ENCODE measurements at regions not wholly inside any gene's neighbourhood (a gene's known extent, or its start where the extent isn't known, plus 50 kb on each side); places are given as distances from the start of the nearest gene placed in this dataset.
A peak's percentile ranks its signal among the peaks of the same experiment; 100 is the strongest.
"Not testable (repeated sequence)": the region's sequence is repeated elsewhere in the genome, so short reads cannot be mapped to it uniquely, and the experiment has no call there.

DNA sequence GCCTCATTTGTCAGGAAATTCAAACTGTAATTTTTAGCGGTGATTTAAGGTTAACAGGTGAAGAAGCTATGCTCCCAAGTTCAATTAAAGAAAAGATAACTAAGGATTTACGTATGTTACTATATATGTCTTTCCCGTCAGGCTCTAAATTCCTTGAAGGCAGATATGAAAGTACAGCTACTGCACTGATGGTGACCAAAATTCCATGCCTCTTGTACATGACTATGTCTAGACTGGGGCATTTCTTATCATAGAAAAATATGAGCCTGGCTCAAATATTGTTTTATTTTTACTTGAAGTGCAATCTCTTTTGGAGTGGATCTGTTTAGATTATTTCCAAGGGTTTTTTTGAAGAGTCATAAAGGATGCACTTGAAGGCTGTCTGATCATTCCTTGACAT, 647.1 kb upstream of the KCNMB2 start:
- DNase-seq, result no peak

DNA sequence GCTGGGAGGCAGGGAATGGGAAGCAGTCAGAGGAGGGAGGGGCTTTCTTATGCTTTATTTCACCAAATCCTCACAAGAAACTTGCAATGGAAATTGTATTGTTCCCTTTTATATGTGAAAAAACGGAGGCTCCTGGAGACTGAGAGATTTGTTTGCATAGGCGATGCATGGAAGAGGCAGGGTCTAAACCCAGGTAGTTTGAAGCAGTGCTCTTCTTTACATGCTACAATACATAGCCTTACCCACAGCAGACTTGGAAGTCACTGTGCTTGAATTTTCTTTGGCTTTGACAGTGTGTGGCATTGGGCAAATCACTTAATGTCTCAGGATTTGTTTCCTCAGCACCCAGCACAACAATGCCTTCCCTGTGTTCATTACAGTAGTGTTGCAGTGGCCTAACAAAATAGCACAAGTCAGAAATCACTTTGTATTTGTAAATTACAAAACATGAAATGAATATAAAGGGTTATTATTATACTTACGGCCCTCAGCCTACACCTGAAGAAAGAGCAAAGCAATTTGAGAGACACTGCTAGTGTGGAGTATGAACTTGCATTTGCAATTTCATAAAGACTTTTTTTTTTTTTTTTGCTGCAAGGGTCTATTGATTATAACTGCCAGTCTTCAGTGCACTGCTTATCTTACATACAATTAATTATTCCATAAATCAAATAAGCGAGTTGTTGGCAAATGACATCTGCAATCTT, 646.4 kb upstream of the KCNMB2 start:
- no peak for DNase-seq

DNA sequence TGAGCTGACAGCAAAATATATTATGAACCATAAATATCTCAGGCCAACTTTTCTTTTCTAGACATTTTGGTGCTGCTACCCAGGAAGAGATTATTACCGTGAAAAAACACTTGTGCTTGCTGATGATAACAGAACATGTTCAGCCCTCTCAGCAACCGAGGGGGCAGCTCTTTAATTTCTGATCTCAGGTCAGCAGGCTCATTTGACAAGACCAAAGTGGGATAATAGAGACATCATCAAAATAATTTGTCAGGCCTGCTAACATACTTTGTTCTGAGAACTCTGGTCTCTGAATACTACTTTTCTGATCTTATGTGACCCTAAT, 645.9 kb upstream of the KCNMB2 start:
- no peak for DNase-seq

DNA sequence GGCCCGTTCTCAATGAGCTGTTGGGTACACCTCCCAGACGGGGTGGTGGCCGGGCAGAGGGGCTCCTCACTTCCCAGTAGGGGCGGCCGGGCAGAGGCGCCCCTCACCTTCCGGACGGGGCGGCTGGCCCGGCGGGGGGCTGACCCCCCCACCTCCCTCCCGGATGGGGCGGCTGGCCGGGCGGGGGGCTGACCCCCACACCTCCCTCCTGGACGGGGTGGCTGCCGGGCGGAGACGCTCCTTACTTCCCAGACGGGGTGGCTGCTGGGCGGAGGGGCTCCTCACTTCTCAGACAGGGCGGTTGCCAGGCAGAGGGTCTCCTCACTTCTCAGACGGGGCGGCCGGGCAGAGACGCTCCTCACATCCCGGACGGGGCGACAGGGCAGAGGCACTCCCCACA, 644.7 kb upstream of the KCNMB2 start:
- DNase-seq, result not testable (repeated sequence)

DNA sequence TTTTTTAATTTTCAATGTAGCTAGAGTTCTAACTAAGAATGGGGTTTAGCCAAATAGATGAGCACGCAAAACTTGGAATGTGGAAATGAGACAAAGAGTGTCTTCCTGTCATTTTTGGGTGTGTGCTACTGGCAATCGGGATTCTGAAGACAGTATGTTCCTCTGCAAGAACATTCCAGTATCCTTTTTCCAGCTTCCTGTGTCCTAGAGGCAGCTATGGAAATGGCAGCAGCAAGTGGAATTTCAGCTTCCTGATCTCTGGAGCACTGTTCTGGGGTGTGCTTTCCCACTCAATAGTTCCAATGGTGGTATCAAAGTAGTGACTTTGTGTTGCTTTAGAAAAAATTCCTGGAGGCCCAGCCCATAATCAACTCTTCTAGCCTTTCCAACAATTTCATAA, 642.9 kb upstream of the KCNMB2 start:
- no peak for DNase-seq

DNA sequence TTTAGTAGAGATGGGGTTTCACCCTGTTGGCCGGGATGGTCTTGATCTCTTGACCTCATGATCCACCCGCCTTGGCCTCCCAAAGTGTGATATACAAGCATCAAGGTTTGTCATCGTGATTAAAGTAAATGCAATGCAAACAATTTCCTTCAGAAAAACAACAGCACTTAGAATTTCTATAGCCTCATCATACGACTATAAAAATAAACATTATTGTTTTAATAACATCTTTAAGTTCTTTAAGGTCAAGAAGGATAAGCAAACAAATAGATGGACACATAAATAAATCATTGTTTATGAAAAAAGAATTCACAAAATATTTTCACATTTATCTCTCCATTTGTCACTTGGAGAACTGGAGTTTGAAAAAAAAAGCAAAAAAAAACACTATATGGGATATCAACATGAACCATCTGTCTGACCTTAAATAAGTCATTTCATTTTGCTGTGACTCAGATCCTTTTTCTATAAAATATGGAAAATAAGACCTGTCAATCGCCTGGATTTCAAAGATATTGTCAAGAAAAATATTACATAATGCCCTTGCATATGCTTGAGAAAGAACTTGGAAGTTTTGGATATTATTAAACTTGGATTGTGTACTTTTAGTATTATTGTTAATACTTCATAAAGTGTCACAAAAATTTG, 642.0 kb upstream of the KCNMB2 start:
- no peak for DNase-seq

DNA sequence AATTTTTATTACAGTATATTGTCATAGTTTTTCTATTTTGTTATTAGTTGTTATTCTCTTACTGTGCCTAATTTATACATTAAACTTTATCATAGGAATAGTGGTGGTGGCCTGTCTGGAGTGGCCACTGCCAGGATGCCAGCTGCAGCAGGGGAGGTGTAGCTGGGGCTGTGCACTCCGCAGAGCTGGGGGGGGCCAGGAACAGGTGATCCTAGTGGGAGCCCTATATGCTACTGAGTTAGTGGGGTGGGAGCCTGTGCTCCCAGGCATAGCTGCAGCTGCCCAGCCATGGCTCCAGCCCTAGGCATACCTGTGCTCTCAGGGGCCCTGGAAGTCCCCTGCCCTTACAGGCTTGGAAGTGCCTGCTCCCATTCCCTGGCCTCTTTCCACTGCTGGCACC, 638.1 kb upstream of the KCNMB2 start:
- no peak for DNase-seq

DNA sequence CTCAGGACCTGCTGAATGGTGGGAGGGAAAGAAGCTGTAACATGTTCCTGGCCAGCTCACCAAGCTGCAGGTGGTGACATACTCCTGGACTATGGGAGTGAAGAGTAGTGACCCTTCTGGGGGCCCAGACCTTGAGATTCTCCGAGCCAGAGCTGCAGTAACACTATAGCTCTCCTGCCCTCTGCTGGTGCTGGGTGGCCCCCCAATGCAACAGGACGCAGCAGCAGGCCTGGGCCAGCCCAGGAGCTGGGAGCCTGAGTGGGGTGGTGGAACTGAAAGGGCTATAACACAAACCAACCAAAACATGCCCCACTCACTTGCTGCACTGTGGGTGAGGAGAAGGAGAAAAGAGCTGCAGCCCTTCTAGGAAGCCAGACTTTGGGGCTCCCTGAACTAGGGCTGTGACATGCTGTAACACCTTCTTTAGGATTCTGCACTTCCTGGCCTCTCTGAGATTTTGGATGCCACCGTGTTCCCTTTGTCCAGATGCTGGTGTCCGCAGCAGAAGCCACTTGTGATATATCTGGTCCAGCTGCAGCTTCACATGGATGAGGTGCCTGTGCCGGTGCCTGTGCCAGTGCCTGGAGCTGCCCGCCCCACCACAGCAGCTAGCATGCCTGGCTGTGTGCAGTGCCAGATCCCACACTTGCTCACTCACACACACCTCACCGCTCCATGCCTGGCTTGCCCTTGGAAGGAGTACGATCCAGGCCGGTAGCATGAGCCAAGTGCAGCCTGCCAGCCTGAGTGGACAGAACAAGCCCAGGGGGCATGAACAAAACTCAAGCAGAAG, 636.8 kb upstream of the KCNMB2 start:
- no peak for DNase-seq

DNA sequence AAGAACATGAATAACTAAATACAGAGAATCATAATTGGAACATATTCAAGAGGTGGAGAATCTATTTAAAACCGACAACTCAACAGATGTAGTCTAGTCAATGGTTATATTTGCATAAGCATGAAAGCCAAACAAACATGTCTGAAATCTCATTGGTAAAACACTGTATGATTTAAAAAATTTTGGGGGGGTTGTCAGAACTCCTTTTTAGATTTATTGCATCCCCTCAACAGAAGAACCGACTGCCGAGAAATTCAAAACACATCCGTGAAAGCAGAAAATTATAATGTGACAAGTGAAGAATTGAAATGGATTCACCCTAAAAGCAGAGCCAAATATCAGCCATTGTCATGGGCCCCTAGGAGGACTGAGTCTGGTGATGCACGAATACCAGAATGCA, 633.4 kb upstream of the KCNMB2 start:
- no peak for DNase-seq

DNA sequence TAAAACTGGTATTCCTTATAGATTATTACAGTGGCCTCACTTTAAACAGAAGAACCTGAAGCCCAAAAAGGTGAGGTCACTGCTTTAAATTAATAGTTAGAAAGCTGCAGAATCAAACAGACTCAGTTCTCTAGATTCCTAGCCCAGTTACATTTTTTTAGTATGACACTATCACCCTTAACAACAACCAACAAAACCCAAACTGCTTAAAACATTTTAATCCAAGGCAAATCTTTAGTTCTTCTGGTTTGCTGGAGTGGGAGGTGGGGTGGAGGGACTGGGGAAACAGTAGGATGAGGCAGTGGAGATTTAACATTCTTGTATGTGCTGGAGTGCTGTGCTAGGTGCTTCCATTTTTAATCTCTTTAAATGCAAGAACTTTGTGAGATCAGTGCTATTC, 631.6 kb upstream of the KCNMB2 start:
- no peak for DNase-seq

DNA sequence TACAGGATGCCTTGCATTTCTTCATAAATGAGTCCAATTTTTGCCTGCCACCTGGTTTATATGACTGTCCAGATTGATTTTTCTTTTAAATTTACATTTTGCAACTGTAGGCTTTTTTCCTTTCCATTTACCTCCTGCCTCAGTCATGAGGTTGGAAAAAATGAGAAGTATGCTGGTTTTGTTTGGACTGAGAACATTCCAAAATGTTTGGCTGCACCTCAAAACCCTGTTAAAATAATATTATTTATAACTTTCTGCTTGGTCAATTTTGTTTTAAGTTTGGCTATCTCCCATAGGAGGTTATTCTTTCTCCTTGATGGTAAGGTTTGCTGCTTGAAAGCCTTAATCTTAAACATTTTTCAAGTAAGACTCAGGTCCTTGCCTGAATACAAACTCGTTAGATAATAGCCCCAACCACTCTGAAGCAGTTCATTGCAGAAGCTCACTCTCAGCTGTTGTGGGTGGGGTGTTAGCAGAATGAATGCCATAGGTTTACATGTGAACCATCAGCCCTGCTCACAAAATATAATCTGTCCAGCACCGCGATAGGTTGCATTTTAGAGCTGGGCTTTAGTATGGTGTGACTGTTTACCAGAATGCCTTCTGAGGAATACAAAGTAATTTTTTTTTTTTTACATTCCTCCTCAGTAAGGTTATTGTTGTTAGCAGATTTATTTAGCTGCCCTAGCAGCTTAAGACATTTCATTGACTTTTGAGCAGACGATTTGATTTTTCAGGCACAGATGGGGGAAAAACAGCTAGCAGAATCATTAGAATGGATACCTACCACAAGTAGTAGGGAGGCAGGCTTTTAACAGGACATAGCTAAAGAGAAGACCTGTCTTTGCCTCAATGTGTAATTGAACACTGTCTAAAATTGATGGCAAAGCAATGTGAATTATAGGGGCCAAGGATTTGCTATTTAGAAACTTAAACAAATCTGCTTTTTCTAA, 630.8 kb upstream of the KCNMB2 start:
- no peak for DNase-seq

DNA sequence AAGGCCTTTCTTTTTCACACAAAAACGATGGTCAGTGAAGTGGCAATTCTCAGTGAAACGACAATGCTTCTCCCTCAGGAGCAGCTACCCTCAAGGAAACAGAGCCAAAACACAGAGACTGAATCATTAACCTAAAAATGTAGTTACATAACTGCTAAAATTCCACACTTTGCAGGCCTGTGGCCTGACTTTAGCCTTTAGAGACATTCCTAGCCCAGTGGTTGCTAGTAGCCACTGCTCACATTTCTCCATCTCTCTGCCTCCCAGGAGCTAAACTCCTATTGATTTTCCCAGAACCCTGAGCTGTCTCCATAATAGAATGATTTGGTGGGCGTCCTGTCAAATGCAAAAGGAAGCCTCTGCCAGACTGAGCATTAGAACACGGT, 630.1 kb upstream of the KCNMB2 start:
- no peak for DNase-seq

DNA sequence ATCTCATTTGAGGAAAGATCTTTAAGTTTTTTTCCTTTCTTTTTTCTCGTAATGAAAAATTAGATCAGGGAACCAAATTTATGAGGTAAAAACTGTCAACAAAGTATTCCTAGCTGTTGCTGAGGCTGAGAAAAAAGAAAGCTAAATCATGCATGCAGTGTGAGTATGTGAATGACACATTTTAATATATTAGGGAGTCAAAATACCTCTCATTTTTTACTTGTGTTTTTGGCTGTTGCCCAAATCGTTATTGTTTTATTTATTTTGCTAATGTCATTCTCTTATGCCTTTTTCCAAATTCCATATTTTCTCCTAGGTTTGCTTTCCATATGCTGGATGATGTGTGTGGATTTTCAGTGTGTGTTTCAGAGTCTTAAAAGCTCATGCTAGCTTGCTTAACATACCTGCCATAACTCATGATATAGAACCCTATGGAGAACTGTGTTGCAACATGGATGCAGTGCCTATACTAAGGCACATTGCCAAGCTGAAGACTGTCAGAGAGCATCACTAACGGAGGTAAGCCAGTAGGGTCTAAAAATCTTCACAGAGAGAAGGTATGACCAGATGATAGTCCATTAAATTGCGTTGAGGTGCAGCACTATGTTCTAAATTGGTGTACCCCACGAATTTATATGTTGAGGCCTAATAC, 629.5 kb upstream of the KCNMB2 start:
- no peak for DNase-seq

DNA sequence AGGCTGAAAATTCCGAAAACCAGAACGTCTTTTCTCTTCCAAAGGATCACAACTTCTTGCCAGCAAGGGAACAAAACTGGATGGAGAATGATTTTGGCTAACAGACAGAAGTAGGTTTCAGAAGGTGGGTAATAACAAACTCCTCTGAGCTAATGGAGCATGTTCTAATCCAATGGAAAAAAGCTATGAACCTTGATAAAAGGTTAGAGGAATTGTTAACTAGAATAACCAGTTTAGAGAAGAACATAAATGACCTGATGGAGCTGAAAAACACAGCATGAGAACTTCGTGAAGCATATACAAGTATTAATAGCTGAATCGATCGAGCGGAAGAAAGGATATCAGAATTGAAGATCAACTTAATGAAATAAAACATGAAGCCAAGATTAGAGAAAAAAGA, 626.7 kb upstream of the KCNMB2 start:
- not testable (repeated sequence) for DNase-seq

DNA sequence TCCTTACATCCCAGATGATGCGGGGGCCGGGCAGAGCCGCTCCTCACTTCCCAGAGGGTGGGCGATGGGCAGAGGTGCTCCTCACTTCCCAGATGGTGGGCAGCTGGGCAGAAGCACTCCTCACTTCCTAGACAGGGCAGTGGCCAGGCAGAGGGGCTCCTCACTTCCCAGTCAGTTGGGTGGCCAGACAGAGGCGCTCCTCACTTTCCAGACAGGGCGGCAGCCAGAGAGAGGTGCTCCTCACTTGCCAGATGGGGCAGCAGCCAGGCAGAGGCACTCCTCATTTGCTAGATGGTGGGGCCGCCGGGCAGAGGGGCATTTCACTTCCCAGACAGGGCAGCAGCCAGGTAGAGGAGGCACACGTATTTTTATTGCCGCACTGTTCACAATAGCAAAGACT, 622.0 kb upstream of the KCNMB2 start:
- DNase-seq, result no peak

DNA sequence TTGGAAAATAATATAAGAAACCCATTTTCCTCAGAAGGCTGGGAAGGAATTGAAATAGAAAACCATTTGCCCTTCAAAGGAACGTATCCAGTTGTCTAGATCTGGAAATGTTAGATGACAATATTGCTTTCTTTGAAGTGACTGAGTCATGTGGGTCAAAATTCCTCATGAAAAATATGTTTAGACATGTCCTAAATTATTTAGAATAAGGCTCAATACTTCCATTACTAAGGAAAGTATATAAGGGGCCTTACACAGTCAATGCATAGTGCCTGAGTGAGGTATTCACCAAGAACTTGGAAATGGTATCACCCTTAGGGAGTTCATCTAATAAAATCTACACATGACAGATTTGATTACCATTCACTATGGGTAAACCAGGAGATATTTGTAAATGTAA, 619.8 kb upstream of the KCNMB2 start:
- DNase-seq, result no peak

DNA sequence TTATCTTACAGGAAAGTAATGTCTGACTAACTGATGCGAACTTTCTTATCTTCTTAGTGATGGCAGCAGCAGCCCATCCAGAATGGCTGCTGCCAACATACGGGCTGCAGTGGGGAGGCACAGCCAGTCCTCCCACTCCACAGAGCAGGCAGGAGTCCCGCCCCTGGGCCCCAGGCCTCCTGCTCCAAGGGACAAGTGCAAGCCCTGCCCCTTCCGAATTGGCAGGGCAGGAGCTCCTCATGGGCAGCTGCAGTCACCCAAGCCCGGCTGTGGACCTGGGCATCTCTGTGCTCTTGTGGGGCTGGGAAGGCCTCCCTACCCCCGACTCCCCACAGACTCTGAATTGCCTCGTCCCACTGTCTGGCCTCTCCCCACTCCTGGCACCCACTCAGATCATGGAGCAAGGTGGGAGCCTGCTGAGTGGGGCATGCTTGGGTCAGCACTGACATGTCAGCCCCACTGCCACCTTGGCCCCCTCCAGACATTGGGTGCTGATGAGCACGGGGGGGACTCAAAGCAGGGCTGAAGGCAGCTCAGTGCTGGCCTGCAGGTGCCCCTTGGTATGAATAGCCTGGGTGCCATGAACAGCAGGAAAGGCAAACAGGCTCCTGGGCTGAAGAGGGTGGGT, 618.9 kb upstream of the KCNMB2 start:
- no peak for DNase-seq

DNA sequence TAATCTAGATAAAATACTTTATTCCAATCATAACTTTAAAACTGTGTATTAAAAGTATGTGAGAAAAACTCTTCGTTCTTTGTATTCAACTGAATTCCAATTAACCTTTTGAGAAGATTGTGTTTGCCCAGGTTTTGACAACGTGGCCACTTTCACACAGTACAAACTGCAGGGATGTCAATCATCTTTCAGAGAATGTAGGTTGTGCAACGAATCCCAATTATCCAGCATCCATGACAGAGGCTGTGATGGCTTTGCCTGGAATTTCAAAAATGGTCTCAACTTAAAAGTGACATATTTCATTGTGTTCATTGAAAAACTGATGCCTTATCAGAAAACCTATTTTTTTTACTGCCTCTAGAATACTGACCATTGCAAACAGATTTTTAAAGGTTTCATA, 615.1 kb upstream of the KCNMB2 start:
- no peak for DNase-seq

DNA sequence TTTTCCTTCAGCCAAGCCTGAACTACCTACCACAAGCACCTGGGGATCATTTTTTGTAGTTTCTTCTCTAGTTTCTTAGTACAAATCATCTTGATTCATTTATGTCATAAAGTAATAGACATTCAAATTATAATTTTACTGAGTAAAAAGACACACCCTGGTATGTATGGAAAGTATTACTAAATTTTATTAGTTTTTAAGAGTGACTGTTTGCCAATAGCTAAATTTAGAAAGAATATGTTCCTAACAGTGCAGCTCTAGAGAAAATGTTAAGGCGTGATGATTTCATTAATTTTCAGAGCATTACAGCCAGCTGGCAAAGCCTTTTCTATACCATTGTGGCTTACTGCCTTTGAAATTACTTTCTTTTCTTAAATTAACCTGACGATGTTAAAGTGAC, 612.0 kb upstream of the KCNMB2 start:
- DNase-seq, result no peak

DNA sequence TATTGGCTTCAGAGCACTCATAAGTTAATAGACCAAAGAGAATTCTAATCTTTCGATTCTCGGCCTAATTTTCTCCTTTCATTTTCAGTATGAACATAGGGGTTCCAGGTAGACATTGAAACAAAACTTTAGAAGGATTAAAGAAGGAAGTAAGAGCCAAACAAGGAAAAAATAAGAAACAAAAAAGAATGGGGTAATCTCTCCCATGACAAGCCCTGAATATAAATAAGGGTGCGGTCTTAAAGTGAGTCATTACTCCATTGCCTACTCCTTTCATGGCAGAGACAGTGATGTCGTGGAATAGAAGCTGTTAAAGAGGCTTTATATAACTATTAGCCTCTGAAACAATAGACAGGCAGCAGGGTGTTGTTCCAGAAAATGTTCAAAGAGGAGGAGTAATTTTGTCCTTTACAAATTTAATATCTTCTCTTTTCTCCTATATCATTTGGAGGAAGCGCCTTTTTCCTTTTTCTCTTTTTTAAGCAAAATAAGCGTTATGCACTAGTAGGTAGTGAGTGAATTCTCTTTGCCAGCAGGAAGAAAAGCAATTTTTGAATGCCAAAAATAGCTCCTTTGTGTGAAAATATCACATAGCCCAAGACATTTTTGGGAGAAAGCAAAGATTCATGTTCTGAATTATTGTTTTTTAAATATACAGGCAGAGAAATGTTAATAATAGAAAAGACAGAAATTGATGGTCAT, 607.9 kb upstream of the KCNMB2 start:
- peak; percentile 24 for DNase-seq

DNA sequence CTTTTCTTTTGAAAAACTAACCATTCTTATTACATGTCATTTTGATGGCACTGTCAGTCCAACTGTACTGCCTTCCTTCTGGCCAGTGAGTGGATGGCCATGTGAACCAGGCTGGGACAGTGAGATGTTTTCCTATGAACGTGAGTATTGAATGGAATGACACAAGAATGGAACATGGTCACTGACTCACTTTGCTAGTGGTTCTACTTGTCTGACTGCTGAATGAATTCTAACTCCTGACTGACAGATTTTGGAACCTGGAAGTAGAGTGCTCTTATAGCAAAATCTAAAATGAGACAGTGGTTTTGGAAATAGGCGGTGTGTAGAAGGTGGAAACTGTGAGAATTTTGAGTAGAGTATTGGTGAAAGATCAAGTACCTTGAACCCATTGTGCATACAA, 606.9 kb upstream of the KCNMB2 start:
- DNase-seq, result peak; percentile 11

DNA sequence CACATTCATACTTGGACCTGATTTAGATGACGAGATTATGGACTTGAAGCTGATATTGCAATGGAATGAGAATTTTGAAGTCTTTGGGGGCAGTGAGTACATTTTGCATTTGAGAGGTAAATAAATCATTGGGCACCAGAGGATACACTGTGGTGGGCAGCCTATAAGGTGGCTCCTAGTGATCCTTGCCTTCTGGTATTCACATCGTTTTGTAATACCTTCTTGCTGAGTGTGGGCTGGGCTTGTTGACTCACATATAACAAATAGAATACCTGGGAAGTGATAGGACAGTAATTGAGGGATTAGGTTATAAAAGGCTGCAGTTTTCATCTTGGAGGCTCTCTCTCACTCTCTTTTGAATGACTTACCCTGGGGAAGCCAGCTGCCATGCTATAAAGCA, 605.5 kb upstream of the KCNMB2 start:
- DNase-seq, result no peak
